ENCODE measurements at regions not wholly inside any gene's neighbourhood (a gene's known extent, or its start where the extent isn't known, plus 50 kb on each side); places are given as distances from the start of the nearest gene placed in this dataset.

DNA sequence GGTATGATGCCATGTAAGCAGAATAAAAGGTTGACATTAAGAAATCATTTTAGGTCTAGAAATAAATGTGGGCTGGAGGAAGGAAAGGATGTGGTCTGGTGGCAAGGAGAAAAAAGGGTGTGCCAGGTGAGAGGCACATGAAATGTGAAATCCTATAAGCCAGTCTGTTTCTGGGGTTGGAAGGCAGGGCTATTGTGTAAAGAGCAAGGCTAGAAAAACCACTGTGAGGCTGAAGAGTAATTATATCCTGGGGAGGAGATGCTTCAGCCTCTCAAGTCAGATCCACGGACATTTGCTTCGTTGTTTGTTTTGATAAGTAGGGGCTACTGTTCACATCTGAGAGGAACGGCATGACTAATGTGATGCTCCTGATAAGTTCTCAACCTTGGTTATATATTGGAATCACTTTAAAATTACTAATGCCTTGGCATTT is 77.5 kb upstream of the CTSC start:
- H3K27me3 Mint-ChIP-seq = no peaks in the 10 kb centered on the region
- peak; percentile 18 for DNase-seq
- H3K9me3 Mint-ChIP-seq = no peaks in the 10 kb centered on the region
- peaks cover 26% of the 10 kb centered on the region for H3K4me1 Mint-ChIP-seq
- H3K4me3 Mint-ChIP-seq = peak overlapping the region; percentile 23
- peaks cover 3% of the 10 kb centered on the region for H3K36me3 Mint-ChIP-seq
- peak overlapping the region; percentile 66 for H3K27ac Mint-ChIP-seq

DNA sequence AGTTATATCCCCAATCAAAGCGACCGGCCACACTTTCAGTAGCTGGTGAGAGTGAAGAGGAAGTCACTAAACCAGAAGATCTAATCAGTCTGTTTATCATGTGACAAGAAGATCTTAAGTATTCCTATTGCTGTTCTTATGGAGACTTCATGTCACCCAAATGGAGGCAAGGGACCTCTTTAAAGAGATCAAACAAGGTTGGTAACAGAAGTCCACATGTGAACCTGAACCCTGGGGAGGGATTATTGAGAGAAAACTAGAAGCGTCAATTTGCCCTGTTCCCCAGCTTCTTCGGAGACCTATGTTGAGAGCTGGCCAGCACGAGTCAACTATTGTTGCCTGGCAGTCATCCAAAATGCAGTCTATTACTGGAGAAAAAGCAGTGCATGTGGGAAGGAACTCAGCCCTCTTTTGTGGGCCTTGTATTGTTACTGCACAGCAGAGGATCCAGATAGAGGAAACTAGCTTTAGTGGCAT is 76.9 kb upstream of the CTSC start:
- H3K36me3 Mint-ChIP-seq = peaks cover 3% of the 10 kb centered on the region
- peak overlapping the region; percentile 44 for H3K27ac Mint-ChIP-seq
- no peak overlapping the region for H3K4me3 Mint-ChIP-seq
- H3K27me3 Mint-ChIP-seq = no peaks in the 10 kb centered on the region
- peak; percentile 9 for DNase-seq
- H3K9me3 Mint-ChIP-seq = no peaks in the 10 kb centered on the region
- H3K4me1 Mint-ChIP-seq = peaks cover 26% of the 10 kb centered on the region

DNA sequence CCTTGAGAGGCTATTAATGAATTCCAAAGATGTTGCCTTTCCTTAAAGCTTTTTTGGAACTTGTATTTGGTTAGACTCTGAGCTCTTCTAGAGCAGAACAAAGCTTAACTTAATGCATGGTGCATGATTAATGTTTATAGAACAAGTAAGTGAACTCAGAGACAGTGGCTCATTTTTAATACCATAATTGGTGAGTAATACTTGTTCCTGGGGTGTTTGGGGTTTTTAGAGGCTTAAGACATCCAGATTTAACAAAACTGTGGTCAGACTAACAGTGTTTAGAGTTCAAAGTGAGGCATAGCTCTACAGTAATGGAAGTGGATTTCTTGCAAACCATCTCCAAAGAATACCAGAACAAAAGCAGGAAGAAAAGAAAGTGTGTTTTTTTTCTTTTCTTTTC is 73.7 kb upstream of the CTSC start:
- H3K36me3 Mint-ChIP-seq = peaks cover 3% of the 10 kb centered on the region
- DNase-seq = no peak
- H3K9me3 Mint-ChIP-seq = no peaks in the 10 kb centered on the region
- H3K4me1 Mint-ChIP-seq = peaks cover 26% of the 10 kb centered on the region
- H3K27ac Mint-ChIP-seq = no peak overlapping the region
- H3K27me3 Mint-ChIP-seq = no peaks in the 10 kb centered on the region
- H3K4me3 Mint-ChIP-seq = no peak overlapping the region

DNA sequence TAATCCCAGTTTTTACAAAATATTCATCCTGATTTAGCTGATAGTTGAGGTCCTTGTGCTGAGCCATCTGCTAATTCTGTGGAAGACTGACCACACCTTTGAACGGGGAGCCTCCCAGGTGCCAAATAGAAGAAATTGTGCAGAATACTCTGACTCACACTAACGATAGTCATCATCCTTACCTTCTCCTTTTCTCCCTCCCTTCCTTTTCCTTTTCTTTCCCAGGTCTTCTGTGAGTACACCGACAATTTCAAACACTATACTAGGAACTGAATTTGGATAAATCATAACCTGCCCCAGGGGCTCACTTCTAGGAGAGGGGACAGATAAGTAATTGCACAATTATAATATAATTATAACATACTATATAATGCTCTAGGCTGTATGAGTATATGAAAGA is 73.1 kb upstream of the CTSC start:
- no peaks in the 10 kb centered on the region for H3K27me3 Mint-ChIP-seq
- H3K36me3 Mint-ChIP-seq = peaks cover 3% of the 10 kb centered on the region
- DNase-seq = no peak
- H3K9me3 Mint-ChIP-seq = no peaks in the 10 kb centered on the region
- no peak overlapping the region for H3K4me3 Mint-ChIP-seq
- peaks cover 21% of the 10 kb centered on the region for H3K4me1 Mint-ChIP-seq
- no peak overlapping the region for H3K27ac Mint-ChIP-seq

DNA sequence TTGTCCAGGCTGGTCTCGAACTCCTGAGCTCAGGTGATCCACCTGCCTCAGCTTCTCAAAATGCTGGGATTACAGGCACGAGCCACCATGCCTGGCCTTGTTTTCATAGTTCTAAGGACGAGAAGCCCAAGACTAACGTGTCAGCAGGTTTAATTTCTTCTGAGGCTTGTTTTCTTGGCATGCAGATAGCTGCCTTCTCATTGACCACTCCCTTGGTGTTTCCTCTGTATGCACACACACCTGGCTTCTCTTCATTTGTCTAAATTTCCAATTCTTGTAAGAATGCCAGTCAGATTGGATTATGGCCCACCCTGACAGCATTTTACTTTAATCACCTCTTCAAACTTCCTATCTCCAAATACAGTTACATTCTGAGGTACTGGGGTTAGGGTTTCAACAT is 72.5 kb upstream of the CTSC start:
- no peak overlapping the region for H3K4me3 Mint-ChIP-seq
- DNase-seq = no peak
- no peaks in the 10 kb centered on the region for H3K9me3 Mint-ChIP-seq
- H3K27ac Mint-ChIP-seq = no peak overlapping the region
- H3K27me3 Mint-ChIP-seq = no peaks in the 10 kb centered on the region
- peaks cover 16% of the 10 kb centered on the region for H3K4me1 Mint-ChIP-seq
- H3K36me3 Mint-ChIP-seq = peaks cover 3% of the 10 kb centered on the region

DNA sequence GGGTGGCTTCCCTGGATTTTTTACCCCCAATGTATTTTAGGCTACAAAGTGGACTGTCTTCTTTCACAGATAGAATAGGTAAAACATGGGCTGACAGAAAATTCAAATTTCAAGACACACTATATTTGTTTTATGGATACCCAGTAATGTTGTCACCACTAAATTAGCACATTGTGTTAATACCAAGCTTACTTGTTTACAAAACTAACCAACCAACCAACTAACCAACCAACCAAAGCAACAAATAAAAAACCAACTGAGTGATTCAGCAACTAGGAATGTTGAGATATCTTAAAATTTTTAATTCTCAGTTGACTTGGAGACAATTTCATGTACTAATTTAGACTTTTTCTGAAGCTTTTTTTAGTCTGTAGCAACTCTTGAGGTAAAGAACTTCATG is 69.3 kb upstream of the CTSC start:
- Mint-ChIP-seq H3K27ac (no peak overlapping the region), H3K36me3 (no peaks in the 10 kb centered on the region), H3K4me3 (no peak overlapping the region), H3K9me3 (no peaks in the 10 kb centered on the region), H3K27me3 (no peaks in the 10 kb centered on the region), H3K4me1 (peaks cover 7% of the 10 kb centered on the region)
- no peak for DNase-seq

DNA sequence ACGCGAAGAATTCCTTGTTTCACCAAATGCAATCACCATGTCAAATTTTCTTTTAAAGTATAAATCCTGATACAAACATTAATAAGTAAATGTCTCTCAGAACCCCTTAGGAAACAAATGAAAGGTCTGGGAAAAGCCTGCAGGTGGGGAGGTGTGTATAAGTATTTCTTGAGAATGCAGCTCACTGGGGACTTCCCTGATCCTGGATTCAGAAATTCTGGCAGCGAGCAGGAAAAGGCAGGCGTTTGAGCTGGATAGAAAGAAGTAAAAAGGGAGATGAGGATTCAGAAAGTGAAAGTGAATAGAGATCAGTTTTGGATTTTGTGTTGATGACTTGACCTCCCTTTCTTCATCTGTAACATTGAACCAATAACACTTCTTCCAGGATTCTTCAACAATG is 68.3 kb upstream of the CTSC start:
- H3K27ac Mint-ChIP-seq = no peak overlapping the region
- H3K4me3 Mint-ChIP-seq = no peak overlapping the region
- H3K9me3 Mint-ChIP-seq = no peaks in the 10 kb centered on the region
- H3K36me3 Mint-ChIP-seq = no peaks in the 10 kb centered on the region
- no peak for DNase-seq
- no peaks in the 10 kb centered on the region for H3K27me3 Mint-ChIP-seq
- peaks cover 7% of the 10 kb centered on the region for H3K4me1 Mint-ChIP-seq

DNA sequence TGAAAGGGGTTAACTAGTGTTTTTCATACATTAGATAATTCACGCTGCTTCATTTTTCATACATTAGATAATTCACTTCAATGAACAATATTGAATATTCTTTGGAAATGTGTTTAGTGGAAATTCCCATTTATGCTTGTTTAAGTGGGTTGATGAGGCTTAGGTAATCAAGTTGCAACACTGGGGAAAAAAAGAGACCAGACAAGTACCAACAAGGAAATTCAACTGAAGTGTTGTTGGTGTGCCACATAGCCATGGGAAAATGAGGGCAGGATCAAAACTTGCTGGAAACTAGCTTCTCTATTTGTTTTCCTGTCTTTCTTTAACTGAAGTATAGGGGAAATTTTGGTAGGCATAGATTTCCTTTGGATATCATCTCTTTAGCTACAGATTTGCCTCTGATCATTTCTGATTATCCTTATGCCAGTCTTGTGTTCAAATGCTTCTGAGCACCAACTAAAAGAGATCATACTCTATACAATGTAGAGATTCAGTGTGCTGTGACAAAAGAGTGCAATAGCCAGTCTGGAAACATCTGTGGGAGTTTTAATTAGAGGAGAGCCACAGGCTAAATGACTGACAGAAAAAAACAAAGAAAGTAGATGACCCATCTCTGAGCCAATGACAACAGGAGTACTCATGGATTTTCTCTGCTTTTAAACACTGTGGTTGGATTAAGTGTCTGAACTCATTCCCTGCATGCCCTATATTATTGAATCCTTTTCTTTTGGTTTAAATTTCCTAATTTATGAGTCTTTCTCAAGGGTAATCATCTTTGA is 67.6 kb upstream of the CTSC start:
- no peak for DNase-seq
- Mint-ChIP-seq H3K27ac (no peak overlapping the region), H3K36me3 (no peaks in the 10 kb centered on the region), H3K27me3 (no peaks in the 10 kb centered on the region), H3K4me3 (no peak overlapping the region), H3K4me1 (peaks cover 7% of the 10 kb centered on the region), H3K9me3 (no peaks in the 10 kb centered on the region)

DNA sequence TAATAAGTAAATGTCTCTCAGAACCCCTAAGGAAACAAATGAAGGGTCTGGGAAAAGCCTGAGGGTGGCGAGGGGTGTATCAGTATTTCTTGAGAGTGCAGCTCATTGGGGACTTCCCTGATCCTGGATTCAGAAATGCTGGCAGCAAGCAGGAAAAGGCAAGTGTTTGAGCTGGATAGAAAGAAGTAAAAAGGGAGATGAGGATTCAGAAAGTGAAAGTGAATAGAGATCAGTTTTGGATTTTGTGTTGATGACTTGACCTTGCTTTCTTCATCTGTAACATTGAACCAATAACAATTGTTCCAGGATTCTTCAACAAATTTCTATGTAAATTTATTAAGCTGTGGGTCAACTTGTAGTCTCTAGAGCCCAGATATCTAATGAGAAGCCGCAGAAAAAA is 66.9 kb upstream of the CTSC start:
- no peak overlapping the region for H3K4me3 Mint-ChIP-seq
- H3K27me3 Mint-ChIP-seq = no peaks in the 10 kb centered on the region
- H3K4me1 Mint-ChIP-seq = peaks cover 7% of the 10 kb centered on the region
- H3K9me3 Mint-ChIP-seq = no peaks in the 10 kb centered on the region
- DNase-seq = no peak
- H3K27ac Mint-ChIP-seq = no peak overlapping the region
- H3K36me3 Mint-ChIP-seq = peaks cover 2% of the 10 kb centered on the region

DNA sequence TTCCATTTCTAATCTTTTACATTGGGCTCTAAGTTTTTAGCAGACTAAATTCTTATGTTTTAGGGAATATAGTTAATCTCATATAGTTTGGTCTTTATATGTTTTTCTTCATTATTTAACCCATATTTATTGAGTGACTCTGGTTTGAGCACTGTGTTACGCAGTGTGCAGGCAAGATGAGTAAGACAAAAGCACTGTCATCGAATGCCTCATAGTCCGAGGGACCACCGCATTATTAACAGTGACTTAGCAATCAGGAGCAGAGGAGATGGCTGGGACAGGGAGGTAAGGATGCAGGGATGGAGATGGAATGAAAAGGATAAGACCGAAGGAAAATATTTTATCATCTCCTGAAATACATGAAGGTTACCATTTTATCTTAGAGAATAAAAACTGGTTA is 65.2 kb upstream of the CTSC start:
- Mint-ChIP-seq H3K36me3 (peaks cover 2% of the 10 kb centered on the region), H3K9me3 (no peaks in the 10 kb centered on the region), H3K27ac (no peak overlapping the region), H3K4me3 (no peak overlapping the region), H3K4me1 (peaks cover 12% of the 10 kb centered on the region), H3K27me3 (no peaks in the 10 kb centered on the region)
- no peak for DNase-seq

DNA sequence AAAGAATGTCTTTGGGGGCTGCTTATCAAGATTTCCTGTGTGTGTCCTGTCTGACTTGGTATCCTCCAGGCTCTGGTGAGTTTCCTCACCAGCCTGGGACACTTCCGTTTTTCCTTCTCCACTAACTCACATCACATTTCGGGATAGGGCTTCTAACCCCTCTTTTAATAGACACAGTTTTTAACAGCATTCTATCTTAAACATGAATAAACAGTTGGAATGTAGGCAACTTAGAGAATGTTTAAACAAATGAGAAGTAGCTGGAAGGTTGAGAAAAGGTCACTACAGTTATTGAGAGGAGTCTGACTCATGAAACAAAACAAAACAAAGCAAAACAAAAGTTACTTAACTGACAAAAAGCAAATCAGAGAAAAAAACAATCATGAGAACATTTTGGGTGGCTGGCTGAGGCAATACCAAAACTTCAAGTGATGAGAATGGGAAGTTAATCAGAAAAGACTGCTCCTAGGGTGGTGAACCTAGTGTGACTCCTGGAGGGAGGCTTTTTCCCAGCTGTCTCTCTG is 64.7 kb upstream of the CTSC start:
- no peaks in the 10 kb centered on the region for H3K9me3 Mint-ChIP-seq
- DNase-seq = no peak
- no peak overlapping the region for H3K4me3 Mint-ChIP-seq
- H3K36me3 Mint-ChIP-seq = peaks cover 2% of the 10 kb centered on the region
- H3K27me3 Mint-ChIP-seq = no peaks in the 10 kb centered on the region
- H3K27ac Mint-ChIP-seq = no peak overlapping the region
- peaks cover 12% of the 10 kb centered on the region for H3K4me1 Mint-ChIP-seq

DNA sequence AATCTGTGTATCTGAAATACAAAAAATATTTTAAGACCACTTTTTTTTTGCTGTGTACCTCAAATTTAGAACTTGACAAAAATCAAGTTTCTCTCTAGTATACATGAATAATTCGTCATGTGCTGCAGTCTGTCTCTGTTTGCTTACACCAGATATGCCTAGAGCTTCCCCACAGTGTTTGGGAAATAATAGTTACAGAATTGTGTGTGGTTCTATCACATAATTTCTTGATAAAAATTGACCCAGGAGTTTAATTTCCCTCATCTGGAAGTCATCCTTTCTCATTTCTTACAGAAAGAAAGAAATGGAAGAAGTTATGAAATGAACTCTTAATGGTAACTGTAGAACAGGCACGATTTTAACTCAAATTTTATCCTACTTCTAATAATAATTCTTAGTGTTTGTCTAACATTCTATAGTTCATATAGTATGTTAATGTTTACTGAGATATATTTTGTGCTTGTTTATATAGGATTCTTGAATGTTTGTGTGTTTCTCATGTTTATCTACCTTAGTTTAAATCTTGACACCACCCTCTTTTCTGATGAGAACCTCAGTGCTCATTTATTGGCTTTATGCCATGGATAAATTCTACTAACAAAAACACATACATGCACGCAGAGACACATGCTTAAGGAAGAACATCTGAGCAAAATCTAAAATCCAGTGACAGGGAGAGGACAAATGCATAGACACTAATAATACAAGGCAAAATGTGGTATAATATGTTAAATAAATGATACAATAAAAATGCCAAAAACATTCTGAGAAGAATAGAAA is 61.4 kb upstream of the CTSC start:
- DNase-seq = no peak
- Mint-ChIP-seq H3K27ac (no peak overlapping the region), H3K9me3 (peaks cover 3% of the 10 kb centered on the region), H3K27me3 (no peaks in the 10 kb centered on the region), H3K36me3 (peaks cover 2% of the 10 kb centered on the region), H3K4me3 (no peak overlapping the region), H3K4me1 (peaks cover 5% of the 10 kb centered on the region)

DNA sequence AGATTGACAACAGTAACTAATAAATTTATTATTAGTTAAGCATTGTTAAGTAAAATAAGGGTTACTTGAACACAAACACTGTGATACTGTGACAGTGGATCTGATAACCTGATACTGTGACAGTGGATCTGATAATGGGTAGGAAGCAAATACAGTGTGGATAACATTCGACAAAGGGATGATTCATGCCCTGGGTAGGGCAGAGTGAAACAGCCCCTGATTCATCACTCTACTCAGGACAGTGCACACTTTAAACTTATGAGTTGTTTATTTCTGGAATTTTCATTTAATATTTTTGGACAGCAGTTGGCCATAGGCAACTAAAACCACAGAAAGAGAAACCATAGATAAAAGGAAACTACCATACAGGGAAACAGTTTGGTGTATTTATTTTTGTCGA is 60.8 kb upstream of the CTSC start:
- no peak for DNase-seq
- H3K27ac Mint-ChIP-seq = no peak overlapping the region
- H3K4me1 Mint-ChIP-seq = peaks cover 5% of the 10 kb centered on the region
- H3K36me3 Mint-ChIP-seq = peaks cover 2% of the 10 kb centered on the region
- no peaks in the 10 kb centered on the region for H3K27me3 Mint-ChIP-seq
- peaks cover 3% of the 10 kb centered on the region for H3K9me3 Mint-ChIP-seq
- H3K4me3 Mint-ChIP-seq = no peak overlapping the region

DNA sequence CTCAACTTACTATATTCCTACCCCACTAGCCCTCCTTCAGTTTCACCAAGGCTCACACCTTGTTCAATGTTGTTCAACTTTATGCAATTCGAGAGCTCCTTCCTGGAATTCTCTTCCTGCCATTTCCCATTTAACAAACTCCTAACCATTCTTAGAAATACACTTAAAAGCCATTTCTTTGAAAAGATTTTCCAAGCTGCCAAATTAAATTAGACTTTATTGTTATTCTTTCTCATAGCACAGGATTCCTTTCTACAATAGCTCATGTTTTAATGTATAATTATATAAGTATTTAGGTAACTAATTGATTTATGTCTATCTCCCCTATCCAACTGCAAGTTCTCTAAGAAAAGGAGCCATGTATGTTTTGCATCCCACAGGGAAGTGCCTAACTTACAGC is 52.7 kb upstream of the CTSC start:
- no peaks in the 10 kb centered on the region for H3K4me1 Mint-ChIP-seq
- no peak for DNase-seq
- H3K4me3 Mint-ChIP-seq = no peak overlapping the region
- H3K27ac Mint-ChIP-seq = no peak overlapping the region
- no peaks in the 10 kb centered on the region for H3K27me3 Mint-ChIP-seq
- H3K36me3 Mint-ChIP-seq = no peaks in the 10 kb centered on the region
- peaks cover 2% of the 10 kb centered on the region for H3K9me3 Mint-ChIP-seq

DNA sequence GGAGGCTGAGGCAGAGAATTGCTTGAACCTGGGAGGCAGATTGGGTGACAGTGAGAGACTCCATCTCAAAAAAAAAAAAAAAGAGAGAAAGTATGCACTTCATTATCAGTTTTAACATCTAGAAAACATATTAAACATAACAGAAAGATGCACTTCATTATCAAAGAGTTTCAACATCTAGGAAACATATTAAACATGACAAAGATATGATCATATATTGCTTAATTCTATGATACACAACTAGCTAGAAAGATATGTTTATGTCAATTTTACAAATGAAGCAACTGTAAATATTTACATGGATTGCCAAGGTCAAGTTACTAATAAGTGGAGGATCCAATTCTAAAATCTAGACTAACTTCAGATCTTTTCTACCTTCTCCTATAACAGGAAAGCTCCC is 50.4 kb upstream of the CTSC start:
- no peaks in the 10 kb centered on the region for H3K27me3 Mint-ChIP-seq

More for the DNA sequence above, 50.4 kb upstream of the CTSC start:
- Mint-ChIP-seq H3K4me1 (no peaks in the 10 kb centered on the region), H3K27ac (no peak overlapping the region), H3K9me3 (peaks cover 2% of the 10 kb centered on the region), H3K4me3 (no peak overlapping the region), H3K36me3 (no peaks in the 10 kb centered on the region)
- no peak for DNase-seq

Measured in activated naive CD8-positive, alpha-beta T cell treated with anti-CD3 and anti-CD28 coated beads for 36 hours (primary cell).